IgD-negative memory B cell (primary cell): ENCODE measurements at regions not wholly inside any gene's neighbourhood (a gene's known extent, or its start where the extent isn't known, plus 50 kb on each side); places are given as distances from the start of the nearest gene placed in this dataset.

ENCODE experiments used
- H3K27ac Mint-ChIP-seq, 3 donors: one replicate each; pipeline ENCODE4 v1.8.0; 2020 to 2022; ENCODE audit warnings: mild to moderate bottlenecking in 3 of 3, mixed read lengths in 3 of 3, moderate library complexity in 1 of 3
- H3K27me3 Mint-ChIP-seq: one replicate; pipeline ENCODE4 v1.8.0; 2021; ENCODE audit warnings: mixed read lengths
- H3K36me3 Mint-ChIP-seq: one replicate; pipeline ENCODE4 v1.8.0; 2020; ENCODE audit warnings: mild to moderate bottlenecking, mixed read lengths
- H3K4me1 Mint-ChIP-seq, 3 donors: one replicate each; pipeline ENCODE4 v1.8.0; 2020 to 2022; ENCODE audit warnings: mixed read lengths in 3 of 3, mild to moderate bottlenecking in 1 of 3
- H3K4me3 Mint-ChIP-seq, 4 donors: one replicate each; pipeline ENCODE4 v1.8.0; 2020 to 2022; ENCODE audit warnings: mild to moderate bottlenecking in 4 of 4, mixed read lengths in 4 of 4, moderate library complexity in 3 of 4
- H3K9me3 Mint-ChIP-seq, 3 donors: one replicate each; pipeline ENCODE4 v1.8.0; 2020 to 2021; ENCODE audit warnings: mixed read lengths in 3 of 3, mild to moderate bottlenecking in 1 of 3

GRCh38 chr5:155418960-155419579, 405.5 kb downstream of the KIF4B start:
- peaks cover 6% of the 10 kb centered on the region for H3K27me3 Mint-ChIP-seq
- H3K27ac Mint-ChIP-seq, result no peak overlapping the region
- H3K4me3 Mint-ChIP-seq, result no peak overlapping the region
- H3K36me3 Mint-ChIP-seq, result no peaks in the 10 kb centered on the region
- peaks cover 0 to 3% (median 0%) of the 10 kb centered on the region in 3 donors for H3K9me3 Mint-ChIP-seq
- no peaks in the 10 kb centered on the region for H3K4me1 Mint-ChIP-seq

GRCh38 chr5:155430192-155430591, 416.6 kb downstream of the KIF4B start:
- Mint-ChIP-seq H3K36me3 (no peaks in the 10 kb centered on the region), H3K27ac (no peak overlapping the region), H3K4me1 (peaks cover 7 to 10% (median 9%) of the 10 kb centered on the region in 3 donors), H3K4me3 (no peak overlapping the region), H3K27me3 (peaks cover 1% of the 10 kb centered on the region), H3K9me3 (peaks cover 3 to 14% (median 5%) of the 10 kb centered on the region in 3 donors)

- Mint-ChIP-seq H3K27ac (peak overlapping the region; percentile 26 to 82 (median 60)), H3K4me1 (peaks cover 7 to 10% (median 9%) of the 10 kb centered on the region in 3 donors), H3K9me3 (peaks cover 0 to 22% (median 3%) of the 10 kb centered on the region in 3 donors), H3K4me3 (peak overlapping the region; percentile 5 to 49 (median 28)), H3K36me3 (no peaks in the 10 kb centered on the region), H3K27me3 (no peaks in the 10 kb centered on the region)
These were observed 420.7 kb downstream of the KIF4B start for GRCh38 chr5:155434267-155434666.

- no peaks in the 10 kb centered on the region for H3K27me3 Mint-ChIP-seq
- H3K4me3 Mint-ChIP-seq, result peak overlapping the region; percentile 5 to 49 (median 28)
These were observed 421.1 kb downstream of the KIF4B start for GRCh38 chr5:155434681-155435080.

GRCh38 chr5:155441849-155442248, 428.3 kb downstream of the KIF4B start:
- Mint-ChIP-seq H3K27ac (no peak overlapping the region), H3K9me3 (peaks cover 5 to 10% (median 5%) of the 10 kb centered on the region in 3 donors), H3K4me3 (no peak overlapping the region), H3K4me1 (no peaks in the 10 kb centered on the region), H3K36me3 (peaks cover 3% of the 10 kb centered on the region), H3K27me3 (no peaks in the 10 kb centered on the region)

More at GRCh38 chr5:155434681-155435080, 421.1 kb downstream of the KIF4B start:
- H3K4me1 Mint-ChIP-seq, result peaks cover 7 to 10% (median 9%) of the 10 kb centered on the region in 3 donors
- peak overlapping the region; percentile 24 to 82 (median 26) for H3K27ac Mint-ChIP-seq
- peaks cover 0 to 22% (median 3%) of the 10 kb centered on the region in 3 donors for H3K9me3 Mint-ChIP-seq
- no peaks in the 10 kb centered on the region for H3K36me3 Mint-ChIP-seq

- H3K27ac Mint-ChIP-seq, result no peak overlapping the region
- no peaks in the 10 kb centered on the region for H3K36me3 Mint-ChIP-seq
- no peak overlapping the region for H3K4me3 Mint-ChIP-seq
- H3K4me1 Mint-ChIP-seq, result no peaks in the 10 kb centered on the region
- peaks cover 0 to 12% (median 5%) of the 10 kb centered on the region in 3 donors for H3K9me3 Mint-ChIP-seq
- H3K27me3 Mint-ChIP-seq, result peaks cover 2% of the 10 kb centered on the region
These were observed 437.6 kb downstream of the KIF4B start for GRCh38 chr5:155451106-155451505.

GRCh38 chr5:155455791-155456514, 442.4 kb downstream of the KIF4B start:
- Mint-ChIP-seq H3K36me3 (no peaks in the 10 kb centered on the region), H3K27ac (no peak overlapping the region), H3K4me1 (peaks cover 0 to 1% (median 0%) of the 10 kb centered on the region in 3 donors), H3K27me3 (peaks cover 2% of the 10 kb centered on the region), H3K4me3 (no peak overlapping the region), H3K9me3 (peaks cover 3 to 5% (median 4%) of the 10 kb centered on the region in 3 donors)

- Mint-ChIP-seq H3K36me3 (no peaks in the 10 kb centered on the region), H3K4me3 (no peak overlapping the region), H3K9me3 (peaks cover 0 to 5% (median 0%) of the 10 kb centered on the region in 3 donors), H3K4me1 (peaks cover 0 to 1% (median 0%) of the 10 kb centered on the region in 3 donors), H3K27ac (no peak overlapping the region), H3K27me3 (no peaks in the 10 kb centered on the region)
These were observed 446.4 kb downstream of the KIF4B start for GRCh38 chr5:155459889-155460500.

GRCh38 chr5:155460501-155460931, 447.0 kb downstream of the KIF4B start:
- no peak overlapping the region for H3K4me3 Mint-ChIP-seq
- H3K27ac Mint-ChIP-seq, result no peak overlapping the region
- peaks cover 0 to 6% (median under 1%) of the 10 kb centered on the region in 3 donors for H3K9me3 Mint-ChIP-seq
- H3K27me3 Mint-ChIP-seq, result no peaks in the 10 kb centered on the region
- no peaks in the 10 kb centered on the region for H3K36me3 Mint-ChIP-seq
- peaks cover 0 to 1% (median 0%) of the 10 kb centered on the region in 3 donors for H3K4me1 Mint-ChIP-seq

- Mint-ChIP-seq H3K36me3 (no peaks in the 10 kb centered on the region), H3K9me3 (peaks cover 0 to 9% (median 4%) of the 10 kb centered on the region in 3 donors), H3K4me1 (peaks cover 0 to 1% (median 0%) of the 10 kb centered on the region in 3 donors), H3K27me3 (no peaks in the 10 kb centered on the region), H3K27ac (no peak overlapping the region), H3K4me3 (no peak overlapping the region)
These were observed 447.7 kb downstream of the KIF4B start for GRCh38 chr5:155461304-155461703.

GRCh38 chr5:155466851-155467250, 453.3 kb downstream of the KIF4B start:
- Mint-ChIP-seq H3K36me3 (no peaks in the 10 kb centered on the region), H3K4me1 (no peaks in the 10 kb centered on the region), H3K27ac (no peak overlapping the region), H3K27me3 (peaks cover 2% of the 10 kb centered on the region), H3K9me3 (peaks cover 0 to 4% (median 4%) of the 10 kb centered on the region in 3 donors), H3K4me3 (no peak overlapping the region)

GRCh38 chr5:155471027-155471426, 457.5 kb downstream of the KIF4B start:
- H3K4me3 Mint-ChIP-seq, result no peak overlapping the region
- H3K4me1 Mint-ChIP-seq, result no peaks in the 10 kb centered on the region
- no peaks in the 10 kb centered on the region for H3K36me3 Mint-ChIP-seq
- peaks cover 0 to 1% (median 0%) of the 10 kb centered on the region in 3 donors for H3K9me3 Mint-ChIP-seq
- no peak overlapping the region for H3K27ac Mint-ChIP-seq
- H3K27me3 Mint-ChIP-seq, result peaks cover 4% of the 10 kb centered on the region

GRCh38 chr5:155472780-155473179, 459.2 kb downstream of the KIF4B start:
- H3K27me3 Mint-ChIP-seq, result peaks cover 4% of the 10 kb centered on the region
- H3K9me3 Mint-ChIP-seq, result peaks cover 0 to 4% (median 3%) of the 10 kb centered on the region in 3 donors
- no peak overlapping the region for H3K4me3 Mint-ChIP-seq
- no peaks in the 10 kb centered on the region for H3K36me3 Mint-ChIP-seq
- no peaks in the 10 kb centered on the region for H3K4me1 Mint-ChIP-seq
- no peak overlapping the region for H3K27ac Mint-ChIP-seq

- H3K4me3 Mint-ChIP-seq, result no peak overlapping the region
- no peaks in the 10 kb centered on the region for H3K36me3 Mint-ChIP-seq
- H3K27me3 Mint-ChIP-seq, result peaks cover 2% of the 10 kb centered on the region
- no peaks in the 10 kb centered on the region for H3K4me1 Mint-ChIP-seq
- no peak overlapping the region for H3K27ac Mint-ChIP-seq
- H3K9me3 Mint-ChIP-seq, result peaks cover 0 to 4% (median 3%) of the 10 kb centered on the region in 3 donors
These were observed 461.8 kb downstream of the KIF4B start for GRCh38 chr5:155475318-155475717.

- Mint-ChIP-seq H3K27ac (no peak overlapping the region), H3K27me3 (peaks cover 2% of the 10 kb centered on the region), H3K9me3 (peaks cover 0 to 4% (median 3%) of the 10 kb centered on the region in 3 donors), H3K4me1 (no peaks in the 10 kb centered on the region), H3K36me3 (no peaks in the 10 kb centered on the region), H3K4me3 (no peak overlapping the region)
These were observed 467.2 kb downstream of the KIF4B start for GRCh38 chr5:155480731-155481131.
